ENCODE measurements at regions not wholly inside any gene's neighbourhood (a gene's known extent, or its start where the extent isn't known, plus 50 kb on each side); places are given as distances from the start of the nearest gene placed in this dataset.

GRCh38 chr14:48537600-48537999 lies 862.2 kb upstream of the MDGA2 start:
- no peak for DNase-seq

DNA sequence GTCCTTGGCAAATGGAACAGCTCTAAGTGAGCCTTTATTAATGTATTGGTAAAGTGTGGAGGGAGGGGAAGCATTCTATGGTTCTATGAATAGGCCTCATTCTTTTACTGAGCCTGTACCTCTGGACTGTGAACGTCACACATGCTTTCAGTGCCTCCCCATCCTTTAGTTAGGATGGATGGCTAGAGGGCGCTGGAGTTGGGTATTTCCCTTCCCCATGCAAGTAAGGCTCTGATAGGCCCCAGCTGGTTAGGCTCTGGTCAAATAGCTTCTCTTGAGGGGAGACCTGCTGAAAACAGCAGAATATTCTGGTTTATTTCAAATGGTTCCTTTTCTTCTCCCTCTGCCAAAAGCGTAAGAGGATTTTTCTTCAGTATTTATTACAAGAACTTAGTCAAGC lies 860.9 kb upstream of the MDGA2 start:
- no peak for DNase-seq

- no peak for DNase-seq
Measured at GRCh38 chr14:48527832-48528231, 852.4 kb upstream of the MDGA2 start.

DNA sequence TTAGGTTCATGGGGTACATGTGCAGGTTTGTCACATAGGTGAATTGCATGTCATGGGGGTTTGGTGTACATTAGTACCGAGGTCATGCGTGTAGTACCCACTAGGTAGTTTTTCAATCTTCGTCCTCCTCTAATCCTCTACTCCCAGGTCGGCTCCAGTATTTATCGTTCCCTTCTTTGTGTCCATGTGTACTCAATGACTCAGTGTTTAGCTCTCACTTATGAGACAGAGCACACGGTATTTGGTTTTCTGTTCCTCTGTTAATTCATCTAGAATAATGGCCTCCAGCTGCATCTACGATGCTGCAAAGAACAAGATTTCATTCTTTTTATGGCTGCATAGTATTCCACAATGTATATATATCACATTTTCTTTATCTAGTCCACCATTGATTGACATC lies 850.9 kb upstream of the MDGA2 start:
- no peak for DNase-seq

- no peak for DNase-seq
Measured at GRCh38 chr14:48504921-48505320, 829.5 kb upstream of the MDGA2 start.

DNA sequence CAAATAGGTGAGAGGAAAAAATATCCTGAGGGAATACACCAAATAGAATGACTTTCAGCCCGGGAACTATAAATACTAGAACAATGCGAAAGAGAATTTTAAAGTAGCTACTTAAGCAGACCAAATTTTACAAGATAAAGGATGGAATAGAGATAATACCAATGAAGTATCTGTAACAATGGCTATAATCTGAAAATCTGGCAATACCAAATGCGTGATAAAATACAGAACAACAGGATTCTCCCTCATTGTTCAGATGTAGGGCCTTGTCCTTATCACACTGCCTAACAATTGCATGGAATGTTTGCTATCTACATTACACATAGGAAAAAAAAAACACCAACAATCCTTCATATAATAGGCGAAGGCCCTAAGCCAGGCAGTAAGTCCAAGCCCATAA lies 815.4 kb upstream of the MDGA2 start:
- DNase-seq: no peak

DNA sequence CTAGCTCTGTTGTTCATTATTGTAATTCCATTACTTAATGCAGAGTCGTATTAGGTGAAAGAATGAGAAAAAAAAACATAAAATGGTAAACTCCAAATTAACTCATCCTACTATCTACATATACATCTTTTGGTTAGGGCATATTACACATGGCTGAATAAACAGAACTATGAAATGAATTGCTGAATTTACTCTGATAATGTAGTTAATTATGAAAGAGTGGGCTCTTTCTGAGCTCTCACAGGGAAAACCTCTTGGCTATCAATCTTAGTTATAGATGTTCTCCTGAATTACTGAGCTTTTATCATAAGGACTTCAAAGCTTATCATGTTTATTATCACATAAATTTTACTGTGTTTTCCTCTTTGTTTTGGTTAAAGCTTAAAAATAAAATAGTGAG lies 798.5 kb upstream of the MDGA2 start:
- no peak for DNase-seq

DNA sequence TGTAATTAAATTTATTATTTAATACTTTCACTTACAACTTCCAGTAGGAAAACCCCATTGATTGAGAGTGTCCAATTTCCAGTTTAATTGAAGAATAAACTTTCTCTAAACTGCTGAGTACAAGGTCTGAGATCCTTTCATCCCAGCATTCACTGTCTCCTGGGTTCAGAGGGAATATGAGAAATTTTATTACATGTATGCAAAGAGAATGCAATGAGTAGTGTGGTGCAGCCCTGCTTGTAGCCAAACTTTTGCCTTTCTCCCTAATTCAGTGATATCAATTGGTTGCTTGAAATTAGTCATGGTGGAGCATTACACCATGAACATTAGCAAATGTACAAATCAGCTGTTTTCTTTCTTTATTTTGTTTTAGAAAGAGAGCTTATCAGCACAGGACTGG lies 780.6 kb upstream of the MDGA2 start:
- DNase-seq: no peak

DNA sequence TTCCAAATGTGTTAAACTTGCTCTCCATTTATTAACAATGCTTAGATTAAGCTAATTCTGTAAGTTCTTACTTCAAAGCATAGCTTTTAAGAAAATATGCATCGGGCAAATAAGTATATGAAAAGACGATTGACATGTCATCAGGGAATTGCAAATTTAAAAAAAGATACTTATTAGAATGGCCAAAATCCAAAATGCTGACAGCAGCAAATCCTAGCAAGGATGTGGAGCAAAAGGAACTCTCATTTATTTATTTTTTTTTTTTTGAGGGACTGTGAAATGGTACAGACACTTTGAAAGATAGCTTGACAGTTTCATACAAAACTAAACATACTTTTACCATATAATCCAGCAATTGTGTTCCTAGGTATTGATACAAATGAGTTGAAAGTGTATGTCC lies 779.5 kb upstream of the MDGA2 start:
- no peak for DNase-seq

- no peak for DNase-seq
Measured at GRCh38 chr14:48452437-48452995, 777.1 kb upstream of the MDGA2 start.

- DNase-seq: no peak
Measured at GRCh38 chr14:48435221-48435620, 759.8 kb upstream of the MDGA2 start.

DNA sequence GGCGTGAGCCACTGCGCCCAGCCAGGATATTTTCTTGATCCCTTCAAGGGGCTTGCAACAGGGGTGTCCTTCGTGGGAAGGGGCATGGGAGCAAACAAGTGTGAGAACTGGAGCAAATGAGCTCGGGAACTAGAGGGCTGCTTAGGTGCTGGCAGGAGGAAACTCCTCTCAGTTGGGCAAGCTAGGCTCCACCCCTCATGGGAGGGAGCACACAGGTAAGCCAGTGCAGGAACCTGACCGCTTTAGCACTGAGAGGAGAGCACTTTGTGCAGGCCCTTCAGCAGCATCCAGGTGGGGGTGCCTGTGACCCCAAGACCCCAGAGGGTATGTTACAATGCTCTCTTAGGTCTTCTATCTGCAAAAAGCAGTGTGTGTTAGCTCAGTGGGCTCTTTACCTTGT lies 755.4 kb upstream of the MDGA2 start:
- DNase-seq: no peak

DNA sequence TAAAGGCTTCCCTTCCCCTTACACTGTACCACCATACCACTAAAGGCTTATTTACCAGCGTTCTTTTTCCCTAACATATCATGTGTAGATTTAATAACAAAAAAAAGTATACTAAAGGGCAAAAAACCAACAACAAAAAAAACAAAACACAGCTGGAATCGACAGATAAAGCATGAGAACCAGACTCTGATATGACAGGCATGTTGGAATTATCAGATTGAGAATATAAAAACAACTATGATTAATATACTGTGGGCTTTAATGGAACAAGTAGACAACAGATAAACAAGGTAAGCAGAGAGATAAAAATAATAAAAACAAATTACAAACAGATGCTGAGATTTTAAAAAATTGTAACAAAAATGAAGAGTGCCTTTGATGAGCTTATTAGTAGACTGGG lies 754.1 kb upstream of the MDGA2 start:
- no peak for DNase-seq

- no peak for DNase-seq
Measured at GRCh38 chr14:48417715-48418500, 742.5 kb upstream of the MDGA2 start.

DNA sequence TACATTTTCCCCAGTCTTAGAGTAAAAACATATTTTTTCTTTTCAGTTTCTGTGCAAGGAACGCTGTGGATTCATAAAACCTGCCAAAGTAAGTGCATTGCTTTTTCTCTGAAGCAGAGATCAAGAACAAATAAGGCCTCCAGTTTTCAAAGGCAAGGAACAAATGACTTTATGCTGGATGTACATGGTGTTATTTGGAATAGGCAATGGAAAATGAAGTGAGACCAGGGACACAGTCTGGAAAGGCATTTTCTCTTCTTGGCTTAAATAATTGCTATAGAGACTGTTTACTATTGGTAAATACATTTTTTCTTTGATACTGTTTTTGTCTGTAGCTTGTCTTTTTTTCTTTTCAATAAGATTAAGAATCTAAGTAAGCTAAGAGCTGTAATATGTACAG lies 725.9 kb upstream of the MDGA2 start:
- DNase-seq: no peak

GRCh38 chr14:48398675-48399282 lies 723.4 kb upstream of the MDGA2 start:
- no peak for DNase-seq

DNA sequence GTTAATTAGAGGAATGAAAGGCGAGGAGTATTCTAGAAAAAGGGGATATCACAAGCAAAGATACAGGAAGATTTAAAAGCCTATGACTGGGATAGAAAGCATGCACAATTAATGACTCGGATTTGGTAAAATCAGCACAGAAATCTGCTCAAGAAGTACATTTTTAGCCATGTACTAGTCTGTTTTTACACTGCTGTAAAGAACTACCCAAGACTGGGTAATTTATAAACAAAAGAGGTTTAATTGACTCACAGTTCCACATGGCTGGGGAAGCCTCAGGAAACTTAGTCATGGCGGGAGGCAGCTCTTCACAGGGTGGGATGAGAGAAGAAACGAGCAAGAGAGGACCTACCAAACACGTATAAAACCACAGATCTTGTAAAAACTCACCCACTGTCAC lies 716.3 kb upstream of the MDGA2 start:
- no peak for DNase-seq

DNA sequence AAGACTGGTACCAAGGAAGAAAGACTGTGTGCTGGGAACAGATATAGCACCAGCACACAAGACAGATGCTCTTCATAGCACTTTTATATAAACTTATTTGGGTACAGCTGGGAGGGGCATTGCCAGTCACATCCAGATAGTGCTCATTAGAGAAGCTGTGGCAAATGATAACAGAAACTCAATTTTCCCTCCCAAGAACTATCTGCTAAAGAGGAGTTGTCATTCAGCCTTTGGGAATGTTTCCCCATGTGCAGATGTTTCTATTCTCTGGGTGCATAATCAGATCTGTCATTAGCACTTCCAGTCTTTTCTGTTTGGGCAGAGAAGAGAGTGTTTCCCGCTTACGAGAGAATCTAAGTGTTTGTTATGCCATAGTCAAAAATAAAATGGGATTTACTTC lies 714.9 kb upstream of the MDGA2 start:
- no peak for DNase-seq

GRCh38 chr14:48384821-48385220 lies 709.4 kb upstream of the MDGA2 start:
- no peak for DNase-seq

DNA sequence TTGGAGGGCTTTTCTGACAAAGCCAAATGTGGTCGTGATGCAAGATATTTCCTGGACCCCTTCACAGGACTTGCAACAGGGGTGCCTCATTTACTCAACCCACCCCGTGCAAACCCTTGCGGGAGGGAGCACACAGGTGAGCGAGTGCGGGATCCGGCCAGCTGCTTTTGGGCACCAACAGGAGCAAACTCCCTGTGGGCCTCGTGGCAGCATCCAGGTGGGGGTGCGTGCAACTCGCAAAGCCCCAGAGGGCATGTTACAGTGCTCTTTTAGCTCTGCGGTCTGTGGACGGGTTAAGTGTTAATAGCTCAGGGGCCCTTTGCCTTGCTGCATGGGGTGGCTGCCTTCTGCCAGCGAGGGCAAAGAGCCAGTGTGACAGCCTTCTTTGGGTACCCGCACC lies 707.6 kb upstream of the MDGA2 start:
- DNase-seq: no peak

GRCh38 chr14:48378541-48378940 lies 703.1 kb upstream of the MDGA2 start:
- no peak for DNase-seq

GRCh38 chr14:48373981-48374380 lies 698.6 kb upstream of the MDGA2 start:
- no peak for DNase-seq

DNA sequence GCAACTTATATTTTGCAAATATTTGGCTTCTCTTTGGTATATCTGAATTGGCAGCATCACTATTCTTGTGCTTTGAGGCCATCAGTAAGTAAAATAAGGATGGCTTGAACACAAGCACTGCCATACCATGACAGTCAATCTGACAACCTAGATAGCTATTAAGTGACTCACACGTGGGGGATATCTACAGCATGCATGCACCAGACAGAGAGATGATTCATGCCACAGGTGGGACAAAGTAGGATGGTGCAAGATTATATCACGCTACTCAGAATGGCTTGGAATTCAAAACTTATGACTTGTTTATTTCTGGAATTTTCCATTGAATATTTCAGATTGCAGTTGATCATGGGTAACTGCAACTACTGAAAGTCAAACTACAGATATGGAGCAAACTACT lies 675.6 kb upstream of the MDGA2 start:
- no peak for DNase-seq

DNA sequence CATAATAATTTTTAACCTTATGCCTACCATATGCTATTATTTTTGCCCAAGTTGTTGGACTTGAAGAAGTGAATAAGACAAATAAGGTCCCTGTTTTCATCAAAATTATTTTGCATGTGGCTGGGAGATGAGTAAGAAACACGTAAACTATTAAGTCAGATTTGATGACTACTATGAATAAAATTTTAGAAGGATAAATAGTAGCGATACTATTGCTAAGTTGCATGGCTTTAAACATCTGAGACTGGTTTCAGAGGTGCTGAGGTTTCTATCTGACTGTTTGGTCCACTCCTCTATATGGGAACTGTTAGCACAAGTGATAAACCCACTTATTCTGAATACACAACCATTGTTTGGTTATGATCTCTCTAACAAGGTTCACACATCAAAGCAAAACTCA lies 674.3 kb upstream of the MDGA2 start:
- DNase-seq: no peak

DNA sequence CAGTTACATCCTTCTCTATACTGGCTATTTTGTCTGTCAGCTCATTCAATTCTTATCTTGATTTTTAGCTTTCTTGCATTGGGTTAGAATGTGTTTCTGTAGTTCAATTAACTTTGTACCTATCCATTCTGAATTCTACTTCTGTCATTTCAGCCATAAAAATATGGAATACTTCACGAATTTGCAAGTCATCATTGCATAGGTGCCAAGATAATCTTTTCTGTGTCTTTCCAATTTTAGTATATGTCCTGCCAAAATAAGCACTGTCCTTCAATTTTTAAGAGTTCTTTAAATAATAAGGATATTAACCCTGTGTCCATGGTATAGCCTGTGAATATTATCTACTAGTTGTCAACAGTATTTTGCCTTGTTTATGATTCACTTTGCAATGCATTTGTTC lies 665.7 kb upstream of the MDGA2 start:
- DNase-seq: no peak

Data from activated naive CD4-positive, alpha-beta T cell treated with anti-CD3 and anti-CD28 coated beads, Interleukin-2, amount 50 U/mL, for 16 hours (primary cell).